Esophagus muscularis mucosa (tissue), 4 donors: ENCODE measurements at regions not wholly inside any gene's neighbourhood (a gene's known extent, or its start where the extent isn't known, plus 50 kb on each side); places are given as distances from the start of the nearest gene placed in this dataset.

Source experiments
- CTCF ChIP-seq, 3 experiments: fragments of 200-600 bp in 2 of 3; fragments of 450-650 bp in 1 of 3; sonication (generic) in 2 of 3; IDR thresholded peaks; one replicate each; pipeline ENCODE4 v1.5.1; 2017 to 2019; ENCODE audit warnings: antibody characterized with exemption in 3 of 3, mild to moderate bottlenecking in 2 of 3, moderate library complexity in 1 of 3
- EP300 ChIP-seq: sonication (generic); formaldehyde crosslinking; IDR thresholded peaks from one replicate; pipeline ENCODE4 v1.6.1; 2017; ENCODE audit warnings: antibody characterized with exemption
- POLR2A ChIP-seq: fragments of 450-650 bp; IDR thresholded peaks from one replicate; pipeline ENCODE4 v1.6.1; 2017; ENCODE audit warnings: antibody characterized with exemption, moderate library complexity, mild to moderate bottlenecking, low read depth

GRCh38 chr12:107263980-107264379, 170.6 kb upstream of the CRY1 start:
- TF ChIP-seq CTCF (IDR thresholded peaks at IDR 0.05) (no peak), EP300 (no peak), POLR2A (no peak)
